ENCODE measurements at regions not wholly inside any gene's neighbourhood (a gene's known extent, or its start where the extent isn't known, plus 50 kb on each side); places are given as distances from the start of the nearest gene placed in this dataset.
"Not testable (repeated sequence)": the region's sequence is repeated elsewhere in the genome, so short reads cannot be mapped to it uniquely, and the experiment has no call there.

DNA sequence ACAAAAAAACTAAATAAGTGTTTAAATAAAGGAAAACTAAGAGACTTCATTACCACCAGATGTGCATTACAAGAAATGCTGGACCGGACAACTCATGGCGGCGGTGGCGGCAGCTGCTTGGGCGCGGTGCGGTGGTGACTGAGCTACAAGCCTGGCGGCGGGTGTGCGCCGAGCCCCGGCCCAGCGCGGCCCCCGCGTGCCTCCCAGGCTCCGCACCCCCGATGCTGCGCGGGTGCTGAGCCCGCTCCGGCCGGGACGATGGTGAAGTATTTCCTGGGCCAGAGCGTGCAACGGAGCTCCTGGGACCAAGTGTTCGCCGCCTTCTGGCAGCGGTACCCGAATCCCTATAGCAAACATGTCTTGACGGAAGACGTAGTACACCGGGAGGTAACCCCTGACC is 52.2 kb upstream of the RCOR3 start:
- no peak for DNase-seq

DNA sequence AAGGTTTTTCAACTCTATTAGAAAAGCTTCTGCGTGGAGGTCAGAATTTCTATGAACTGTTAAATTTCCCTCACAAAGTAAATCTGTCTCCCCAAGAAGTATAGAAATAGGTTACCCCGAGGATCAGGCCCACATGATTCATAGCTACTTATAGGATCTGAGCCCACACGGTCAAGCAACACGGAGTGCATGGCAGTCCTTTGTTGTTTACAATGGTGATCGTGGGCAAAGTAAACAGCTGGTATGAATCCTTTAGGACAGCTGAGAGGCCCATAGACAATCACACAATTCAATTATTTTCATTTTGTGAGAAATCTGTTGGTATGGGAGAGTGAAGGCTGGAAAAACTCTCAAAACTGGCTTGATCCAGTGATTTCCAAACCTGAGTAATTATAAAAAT is 58.9 kb upstream of the RCOR3 start:
- DNase-seq: no peak

DNA sequence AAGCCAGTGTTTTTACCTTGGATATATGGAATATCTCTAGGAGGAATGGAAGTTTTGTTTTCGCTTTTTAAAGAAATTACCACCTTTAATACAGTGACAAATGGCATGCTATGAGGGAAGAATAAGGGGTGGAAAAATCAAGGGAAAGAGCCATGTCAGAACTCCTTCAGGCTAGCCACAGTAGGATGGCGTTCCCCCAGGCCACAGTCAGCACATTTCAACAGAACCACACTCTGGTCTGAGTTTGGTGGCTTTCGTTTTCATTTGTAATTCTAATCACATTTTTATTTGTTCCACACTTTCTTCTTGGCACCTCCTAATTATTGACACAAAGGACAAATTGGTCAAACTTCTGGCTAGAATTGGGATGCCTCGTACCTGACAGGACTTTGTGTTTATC is 60.3 kb upstream of the RCOR3 start:
- DNase-seq: no peak

DNA sequence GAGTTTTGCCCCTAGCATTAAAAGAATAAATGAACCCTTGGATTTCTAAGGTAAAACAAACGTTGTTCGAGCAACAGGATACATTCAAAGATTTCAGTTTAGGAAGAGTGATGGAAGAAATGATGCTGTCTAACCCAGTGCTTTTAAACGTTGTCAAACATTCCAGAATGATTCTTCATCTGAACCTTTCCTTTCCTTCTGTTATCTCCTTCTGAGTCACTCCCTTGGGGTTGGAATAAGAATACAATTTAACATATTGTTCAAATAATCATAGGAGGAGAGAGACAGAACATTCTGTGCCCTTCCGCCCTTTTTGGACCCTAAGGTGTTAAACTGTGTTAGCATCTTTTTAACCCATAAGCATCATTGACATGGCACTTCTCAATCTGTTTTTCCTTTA is 61.1 kb upstream of the RCOR3 start:
- DNase-seq: peak; percentile 14

DNA sequence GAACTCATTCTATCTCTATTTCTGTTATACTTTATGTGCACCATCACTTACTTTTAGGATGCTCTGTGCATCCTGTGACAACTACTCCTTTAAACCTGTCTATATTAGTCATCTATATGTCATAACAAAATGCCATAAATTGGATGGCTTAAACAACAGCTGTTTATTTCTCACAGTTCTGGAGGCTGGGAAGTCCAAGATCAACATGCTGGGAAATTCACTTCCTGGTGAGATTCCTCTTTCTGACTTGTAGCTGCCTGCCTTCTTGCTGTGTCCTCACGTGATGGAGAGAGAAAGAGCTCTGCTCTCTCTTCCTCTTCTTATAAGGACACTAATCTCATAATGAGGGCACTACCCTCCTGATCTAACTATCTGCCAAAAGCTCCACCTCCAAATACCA is 62.3 kb upstream of the RCOR3 start:
- DNase-seq: no peak

DNA sequence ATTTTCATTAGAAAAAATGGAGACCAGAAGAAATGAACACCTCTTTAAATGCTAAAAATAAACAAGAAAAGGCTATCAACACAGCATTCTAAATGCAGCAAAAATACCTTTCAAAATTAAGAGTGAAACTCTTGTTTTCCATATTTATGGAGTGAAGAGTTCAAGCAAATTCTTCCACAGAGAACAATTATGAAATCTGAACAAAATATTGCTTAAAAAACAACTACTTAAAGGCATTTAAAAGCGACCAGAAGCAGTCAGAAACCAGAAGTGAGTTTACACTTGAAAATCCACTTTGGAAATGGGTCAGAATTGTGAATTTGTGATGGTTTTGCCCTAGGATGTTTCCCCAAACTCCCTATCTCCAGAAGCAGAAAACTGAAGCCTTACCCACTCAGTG is 60.9 kb upstream of the KCNH1 start:
- DNase-seq: no peak

DNA sequence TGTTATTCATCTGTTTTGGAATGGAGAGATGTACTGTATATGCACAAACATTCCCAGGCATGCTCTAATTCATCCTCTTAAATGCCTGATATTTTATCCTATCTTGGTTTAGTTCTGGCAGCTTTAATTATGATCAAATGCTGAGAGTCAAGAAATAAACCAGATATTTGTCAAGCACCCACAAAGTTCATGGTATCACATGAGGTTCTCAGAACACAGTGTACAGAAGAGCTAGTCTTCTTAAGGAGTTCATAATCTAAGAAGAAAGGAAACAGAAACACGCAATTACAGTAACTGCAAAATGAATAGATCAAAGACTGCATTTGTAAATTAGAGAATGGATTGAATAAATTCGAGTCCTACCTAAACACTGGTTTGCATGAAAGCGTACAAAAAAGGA is 58.3 kb upstream of the KCNH1 start:
- no peak for DNase-seq

DNA sequence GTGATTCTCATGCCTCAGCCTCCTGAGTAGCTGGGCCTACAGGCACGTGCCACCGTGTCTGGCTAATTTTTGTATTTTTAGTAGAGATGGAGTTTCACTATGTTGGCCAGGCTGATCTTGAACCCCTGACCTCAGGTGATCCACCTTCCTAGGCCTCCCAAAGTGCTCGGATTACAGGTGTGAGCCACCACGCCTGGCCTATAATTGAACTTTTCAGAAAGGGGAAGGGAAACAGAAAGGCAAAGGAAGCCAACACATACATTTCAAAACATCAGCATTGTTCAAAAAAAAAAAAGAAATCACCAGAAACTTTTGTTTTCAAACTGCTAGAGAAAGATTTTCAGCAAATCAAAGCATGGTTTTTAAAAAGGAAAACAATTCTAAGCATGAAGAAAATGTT is 54.8 kb upstream of the KCNH1 start:
- DNase-seq: not testable (repeated sequence)

DNA sequence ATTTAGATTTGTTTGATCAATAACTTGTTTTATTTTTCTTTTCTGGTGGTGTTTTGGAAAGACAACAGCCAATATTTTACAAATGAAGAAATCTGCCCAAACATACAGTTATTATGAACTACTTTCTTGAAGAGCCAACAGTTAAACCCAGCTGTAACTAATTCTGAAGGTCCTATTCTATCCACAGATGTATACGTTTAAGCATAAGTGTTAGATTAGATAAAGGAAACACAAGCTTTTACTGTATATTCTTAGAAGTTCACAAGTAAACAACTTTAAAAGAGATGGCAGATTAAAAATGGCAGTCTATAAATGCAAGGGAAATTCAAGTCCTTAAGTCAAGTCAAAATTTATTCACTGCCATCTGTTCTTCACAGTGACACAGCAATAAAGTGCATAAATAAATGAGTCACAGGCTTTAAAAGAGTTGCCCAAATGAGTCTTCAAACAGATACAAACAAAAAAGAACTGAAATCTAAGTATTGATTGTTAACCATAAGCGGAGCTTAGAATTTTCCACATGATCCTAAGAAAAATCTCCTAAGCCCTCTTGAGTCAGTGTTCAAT is 49.9 kb upstream of the KCNH1 start:
- no peak for DNase-seq
